GM06990 (cell line): ENCODE measurements at regions not wholly inside any gene's neighbourhood (a gene's known extent, or its start where the extent isn't known, plus 50 kb on each side); places are given as distances from the start of the nearest gene placed in this dataset.

ENCODE experiments used
- DNase-seq: peaks from one replicate; pipeline ENCODE4 v3.0.0-alpha.2; 2011; ENCODE audit not compliant: insufficient read length; ENCODE audit errors: extremely low read depth
- H3K27me3 ChIP-seq: replicated peaks from 2 replicates; pipeline ENCODE4 v1.6.0; 2011; ENCODE audit warnings: low read length; ENCODE audit not compliant: control insufficient read depth, insufficient read depth
- H3K36me3 ChIP-seq: 2 replicates; pipeline ENCODE4 v1.5.1; 2011; ENCODE audit warnings: low read length; ENCODE audit not compliant: control insufficient read depth, insufficient read depth
- H3K4me3 ChIP-seq: replicated peaks from 2 replicates; pipeline ENCODE4 v1.5.1; 2011; ENCODE audit warnings: low read depth, mild to moderate bottlenecking, control low read depth, low read length
- TF ChIP-seq, protein P1 (sequence below): IDR thresholded peaks from 2 replicates; pipeline ENCODE4 v1.5.1; 2011; ENCODE audit warnings: low read length, control low read depth, mild to moderate bottlenecking, inconsistent platforms; ENCODE audit not compliant: insufficient read depth, poor library complexity, severe bottlenecking

DNA sequence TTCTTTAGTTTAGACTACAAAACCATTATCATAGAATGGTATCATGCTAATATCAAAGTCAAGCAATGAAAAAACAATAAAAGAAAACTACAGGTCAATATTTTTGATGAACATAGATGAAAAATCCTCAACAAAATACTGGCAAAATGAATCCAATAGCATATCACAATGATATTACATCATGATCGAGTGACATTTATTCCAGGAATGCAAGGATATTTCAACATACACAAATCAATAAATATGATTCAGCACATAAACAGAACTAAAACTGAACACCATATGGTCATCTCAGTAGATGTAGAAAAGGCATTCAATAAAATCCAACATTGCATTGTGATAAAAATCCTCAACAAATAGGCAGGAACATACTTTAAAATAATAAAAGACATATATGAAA, 1657.7 kb downstream of the KCNT2 start:
- H3K27me3 ChIP-seq, result no peaks in the 10 kb centered on the region
- no peak for DNase-seq
- H3K36me3 ChIP-seq, result no peaks in the 10 kb centered on the region
- no peak overlapping the region for H3K4me3 ChIP-seq
- TF ChIP-seq, protein P1, sequence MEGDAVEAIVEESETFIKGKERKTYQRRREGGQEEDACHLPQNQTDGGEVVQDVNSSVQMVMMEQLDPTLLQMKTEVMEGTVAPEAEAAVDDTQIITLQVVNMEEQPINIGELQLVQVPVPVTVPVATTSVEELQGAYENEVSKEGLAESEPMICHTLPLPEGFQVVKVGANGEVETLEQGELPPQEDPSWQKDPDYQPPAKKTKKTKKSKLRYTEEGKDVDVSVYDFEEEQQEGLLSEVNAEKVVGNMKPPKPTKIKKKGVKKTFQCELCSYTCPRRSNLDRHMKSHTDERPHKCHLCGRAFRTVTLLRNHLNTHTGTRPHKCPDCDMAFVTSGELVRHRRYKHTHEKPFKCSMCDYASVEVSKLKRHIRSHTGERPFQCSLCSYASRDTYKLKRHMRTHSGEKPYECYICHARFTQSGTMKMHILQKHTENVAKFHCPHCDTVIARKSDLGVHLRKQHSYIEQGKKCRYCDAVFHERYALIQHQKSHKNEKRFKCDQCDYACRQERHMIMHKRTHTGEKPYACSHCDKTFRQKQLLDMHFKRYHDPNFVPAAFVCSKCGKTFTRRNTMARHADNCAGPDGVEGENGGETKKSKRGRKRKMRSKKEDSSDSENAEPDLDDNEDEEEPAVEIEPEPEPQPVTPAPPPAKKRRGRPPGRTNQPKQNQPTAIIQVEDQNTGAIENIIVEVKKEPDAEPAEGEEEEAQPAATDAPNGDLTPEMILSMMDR, result no peak

DNA sequence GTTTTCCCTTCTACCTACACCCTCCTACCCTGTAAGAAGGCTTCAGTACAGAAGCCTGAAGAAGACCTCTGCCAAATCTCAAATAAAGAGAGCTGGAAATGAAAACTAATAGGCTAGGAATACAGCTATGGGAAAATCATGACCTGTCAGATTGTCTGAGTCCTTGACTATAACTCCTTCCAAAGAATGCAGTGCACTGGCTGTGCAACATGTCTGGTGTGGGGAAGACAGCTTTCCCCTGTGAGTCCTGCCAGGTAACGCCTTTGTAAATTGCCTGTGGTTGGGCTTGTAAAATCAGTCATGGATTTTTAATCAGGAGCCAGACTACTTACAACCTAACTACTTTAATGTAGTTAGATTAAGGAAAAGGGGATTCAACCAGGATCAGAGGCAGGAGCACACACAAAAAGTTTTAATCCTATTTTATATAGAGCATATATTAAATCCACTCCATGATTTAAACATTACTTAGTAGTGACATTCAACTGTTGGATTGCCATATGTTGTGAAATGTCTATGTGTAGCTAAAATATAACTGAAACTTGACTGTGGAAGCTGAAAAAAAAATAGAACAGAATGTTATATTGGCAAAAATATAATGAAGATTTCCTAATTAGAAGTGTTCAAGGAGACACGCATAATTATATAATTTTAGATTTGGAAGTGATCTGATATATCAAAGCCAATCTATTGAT, 1667.8 kb downstream of the KCNT2 start:
- H3K4me3 ChIP-seq, result no peak overlapping the region
- no peaks in the 10 kb centered on the region for H3K27me3 ChIP-seq
- no peak for DNase-seq
- H3K36me3 ChIP-seq, result no peaks in the 10 kb centered on the region
- TF ChIP-seq, protein P1, result no peak

DNA sequence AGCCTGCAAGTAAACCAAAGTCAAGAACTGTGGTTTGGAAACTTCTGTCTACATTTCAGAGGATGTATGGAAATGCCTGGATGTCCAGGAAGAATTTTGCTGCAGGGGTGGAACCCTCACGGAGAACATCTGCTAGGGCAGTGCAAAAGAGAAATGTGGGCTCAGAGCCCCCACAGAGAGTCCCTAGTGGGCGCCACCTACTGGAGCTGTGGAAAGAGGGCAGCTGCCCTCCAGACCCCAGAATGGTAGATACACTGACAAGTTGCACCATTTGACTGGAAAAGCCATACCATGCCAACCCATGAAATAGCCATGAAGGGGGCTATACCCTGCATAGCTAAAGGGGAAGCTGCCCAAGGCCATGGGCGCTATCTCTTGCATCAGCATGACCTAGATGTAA, 1672.4 kb downstream of the KCNT2 start:
- Histone ChIP-seq H3K36me3 (no peaks in the 10 kb centered on the region), H3K4me3 (no peak overlapping the region), H3K27me3 (no peaks in the 10 kb centered on the region)
- TF ChIP-seq, protein P1, result peak; percentile 30
- DNase-seq, result no peak

DNA sequence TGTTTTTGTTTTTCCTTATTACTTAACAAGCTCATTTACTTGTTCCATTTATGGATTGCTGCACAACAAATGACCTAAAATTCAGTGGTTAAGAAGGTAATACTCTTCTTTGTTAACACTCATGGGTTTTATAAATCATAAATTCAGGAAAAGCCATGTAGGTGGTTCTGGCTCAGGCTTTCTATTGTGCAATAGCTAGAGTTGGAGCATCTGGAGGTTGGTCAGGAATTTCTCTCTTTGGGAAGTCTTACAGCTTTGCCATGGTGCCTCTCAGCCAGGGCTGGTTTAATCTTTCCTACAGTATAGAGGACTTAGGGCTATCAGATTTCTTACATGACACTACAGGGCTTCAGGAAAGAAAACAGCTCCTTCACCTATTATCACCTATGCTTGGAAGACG, 1677.1 kb downstream of the KCNT2 start:
- Histone ChIP-seq H3K27me3 (no peaks in the 10 kb centered on the region), H3K4me3 (no peak overlapping the region), H3K36me3 (no peaks in the 10 kb centered on the region)
- TF ChIP-seq, protein P1, result no peak
- DNase-seq, result no peak

DNA sequence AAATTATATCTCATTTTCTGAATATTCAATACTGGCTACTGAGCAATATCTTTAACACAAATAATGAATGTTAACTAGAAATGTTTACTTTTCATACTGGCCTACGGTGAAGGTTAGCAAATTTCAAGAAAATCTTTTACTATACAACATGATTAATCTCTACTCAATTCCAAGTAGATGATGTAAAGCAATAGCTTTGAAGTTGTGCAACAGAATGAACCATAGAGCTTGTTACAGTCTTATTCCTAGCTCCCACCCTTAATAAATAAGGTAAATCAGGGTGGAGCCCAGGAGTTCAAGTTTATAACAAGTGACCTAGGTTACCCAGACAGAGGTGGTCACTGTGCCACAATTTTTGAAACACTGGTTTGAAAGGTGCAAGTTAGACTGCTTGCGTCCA, 1678.1 kb downstream of the KCNT2 start:
- Histone ChIP-seq H3K4me3 (no peak overlapping the region), H3K36me3 (no peaks in the 10 kb centered on the region), H3K27me3 (no peaks in the 10 kb centered on the region)
- no peak for DNase-seq
- TF ChIP-seq, protein P1, result no peak

DNA sequence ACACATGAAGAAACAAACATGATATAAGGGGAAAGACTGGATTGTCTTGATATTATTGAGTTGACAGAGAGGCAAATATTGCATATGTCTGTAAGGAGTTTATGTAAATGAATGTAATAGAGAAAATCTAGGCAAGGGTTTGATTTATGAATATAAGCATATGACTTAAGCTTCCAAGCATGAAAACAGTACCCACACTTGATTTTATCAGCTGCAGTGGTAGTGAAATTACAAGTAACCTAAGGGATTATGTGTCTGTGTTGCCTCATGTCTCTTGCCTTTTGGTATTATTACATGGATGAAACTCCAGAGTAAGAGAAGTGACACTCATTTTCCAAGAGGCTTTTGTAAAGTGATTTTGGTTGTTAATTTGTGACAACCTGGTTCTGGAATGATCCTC, 1678.9 kb downstream of the KCNT2 start:
- no peak for DNase-seq
- TF ChIP-seq, protein P1, result no peak

More for the DNA sequence above, 1678.9 kb downstream of the KCNT2 start:
- H3K4me3 ChIP-seq, result no peak overlapping the region
- H3K27me3 ChIP-seq, result no peaks in the 10 kb centered on the region
- no peaks in the 10 kb centered on the region for H3K36me3 ChIP-seq
